CD1c-positive myeloid dendritic cell (primary cell): ENCODE measurements at regions not wholly inside any gene's neighbourhood (a gene's known extent, or its start where the extent isn't known, plus 50 kb on each side); places are given as distances from the start of the nearest gene placed in this dataset.

Experiments used
- DNase-seq: peaks from one replicate; pipeline ENCODE4 v3.0.0-alpha.2; 2016; ENCODE audit errors: extremely low spot score

- DNase-seq: no peak
Observed at GRCh38 chr4:20512985-20513384, 187.3 kb upstream of the PACRGL start.

GRCh38 chr4:20520901-20521300 lies 179.4 kb upstream of the PACRGL start:
- no peak for DNase-seq

GRCh38 chr4:20528508-20528907 lies 171.8 kb upstream of the PACRGL start:
- DNase-seq: no peak

DNA sequence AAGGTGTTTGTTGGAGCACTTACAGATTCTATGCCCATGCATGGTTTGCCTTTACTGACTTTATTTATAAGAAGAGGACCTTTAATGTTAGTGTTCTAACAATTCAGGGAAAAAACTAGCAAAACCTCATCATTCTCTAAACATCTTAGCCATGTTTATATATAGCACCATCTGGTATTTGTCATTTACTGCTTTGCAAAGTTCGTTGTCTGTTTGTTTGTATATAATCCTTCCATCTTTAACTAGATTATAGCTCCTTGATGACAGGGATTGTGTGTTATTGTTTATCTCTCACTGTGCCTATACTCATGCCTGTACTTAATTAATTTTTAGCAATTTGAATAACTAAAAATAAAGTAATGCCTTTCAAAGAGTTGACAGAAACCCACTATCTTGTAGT lies 170.6 kb upstream of the PACRGL start:
- DNase-seq: no peak

DNA sequence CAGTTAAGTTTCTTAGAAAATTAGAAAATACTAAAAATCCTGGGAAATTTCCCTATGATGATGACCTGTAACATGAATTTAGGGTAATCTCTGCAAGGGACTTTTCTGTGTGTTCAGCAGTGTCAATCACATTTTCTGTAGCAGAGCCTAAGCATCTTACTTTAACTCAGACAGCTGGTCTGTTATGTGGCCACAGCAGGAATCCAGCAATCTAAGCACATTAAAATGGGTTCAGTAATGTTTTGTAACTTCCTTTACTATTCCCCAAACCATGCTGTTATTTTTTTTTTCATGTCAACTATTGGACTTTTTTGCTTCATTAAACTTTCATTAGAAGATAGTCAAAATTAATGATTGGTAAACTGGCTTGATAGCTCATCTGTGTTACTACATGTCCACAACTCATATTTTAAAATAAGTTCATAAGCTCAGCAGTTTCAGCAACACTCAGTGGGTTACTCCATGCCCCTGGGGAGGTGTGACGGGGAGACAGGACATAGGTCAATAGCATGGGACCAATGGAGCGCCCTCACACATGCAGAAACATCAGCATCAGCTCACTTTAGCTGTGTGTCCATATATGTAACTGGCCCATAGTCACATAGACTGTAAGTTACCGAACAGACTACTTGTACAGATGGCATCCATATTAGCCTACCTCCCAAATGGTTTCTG lies 168.0 kb upstream of the PACRGL start:
- DNase-seq: no peak

- DNase-seq: no peak
Observed at GRCh38 chr4:20532871-20533870, 167.1 kb upstream of the PACRGL start.

- no peak for DNase-seq
Observed at GRCh38 chr4:20538905-20539304, 161.4 kb upstream of the PACRGL start.

GRCh38 chr4:20543131-20543530 lies 157.1 kb upstream of the PACRGL start:
- no peak for DNase-seq

GRCh38 chr4:20544645-20545044 lies 155.6 kb upstream of the PACRGL start:
- no peak for DNase-seq

DNA sequence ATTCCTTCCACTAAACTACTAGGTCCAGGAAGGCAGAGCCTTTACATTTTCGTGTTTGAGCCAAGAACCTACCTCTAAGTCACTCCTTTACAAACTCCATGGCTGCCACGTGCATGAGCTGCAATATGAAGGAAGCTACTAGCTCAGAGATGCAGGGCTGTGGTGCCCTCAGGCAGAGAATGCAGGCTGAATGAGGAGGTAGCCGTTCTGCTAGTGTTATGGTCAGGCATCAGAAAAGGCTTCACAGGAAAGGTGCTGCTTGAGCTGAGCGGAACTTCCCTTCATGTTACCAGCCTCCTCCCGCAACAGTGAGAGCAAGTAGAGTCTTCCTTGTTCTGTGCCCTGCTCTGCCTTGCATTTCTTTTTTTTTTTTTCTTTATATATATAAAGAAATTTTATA lies 148.3 kb upstream of the PACRGL start:
- no peak for DNase-seq

DNA sequence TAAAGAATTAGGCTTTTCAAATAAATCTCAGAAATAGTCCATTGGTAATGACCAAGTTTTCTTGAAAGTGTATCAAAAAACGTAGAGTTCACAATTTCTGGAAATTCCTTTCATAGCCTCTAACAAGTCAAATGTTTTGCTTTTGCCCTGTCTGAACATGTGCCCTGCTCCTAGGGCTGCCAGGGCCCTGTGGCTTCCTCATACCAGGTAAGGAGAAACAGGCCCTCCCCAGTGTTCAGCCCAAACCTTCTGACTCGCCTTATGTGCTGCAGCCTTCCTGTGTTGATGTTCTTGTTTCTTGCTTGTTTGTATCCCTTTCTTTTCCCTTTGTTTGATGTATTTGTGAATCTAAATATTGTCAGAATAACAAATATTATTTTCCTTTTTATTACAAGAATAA lies 146.1 kb upstream of the PACRGL start:
- no peak for DNase-seq

DNA sequence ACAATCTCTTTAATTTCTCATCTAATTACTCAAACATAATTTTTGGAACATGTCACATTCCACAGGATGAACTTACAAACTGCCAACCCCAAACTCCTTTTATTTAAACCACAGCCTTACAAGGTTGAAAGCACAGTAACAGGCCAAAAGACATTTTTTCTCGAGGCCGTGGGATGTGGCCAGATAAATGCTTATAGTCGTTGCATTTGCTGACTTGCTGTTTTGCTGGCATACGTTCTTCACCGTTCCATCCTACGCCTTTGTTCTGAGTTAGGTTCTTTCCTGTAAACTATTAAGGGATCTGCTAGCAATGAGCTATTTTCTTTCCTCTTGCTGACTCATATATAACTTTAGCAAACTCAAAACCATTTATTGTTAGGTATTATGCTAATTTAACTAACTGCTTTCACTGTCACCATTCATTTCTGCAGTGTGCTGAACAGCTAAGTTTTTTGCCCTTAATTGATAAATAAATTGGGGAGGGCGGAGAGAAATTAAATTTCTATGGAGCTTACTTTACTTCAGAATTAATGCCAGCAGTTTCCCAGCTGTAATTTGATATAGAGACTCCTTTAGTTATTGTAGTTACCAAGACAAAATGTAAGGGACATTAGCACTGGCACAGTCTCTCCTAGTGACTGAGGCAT lies 135.1 kb upstream of the PACRGL start:
- no peak for DNase-seq

GRCh38 chr4:20570981-20571715 lies 129.1 kb upstream of the PACRGL start:
- DNase-seq: peak; percentile 5

- DNase-seq: no peak
Observed at GRCh38 chr4:20572976-20573375, 127.3 kb upstream of the PACRGL start.

DNA sequence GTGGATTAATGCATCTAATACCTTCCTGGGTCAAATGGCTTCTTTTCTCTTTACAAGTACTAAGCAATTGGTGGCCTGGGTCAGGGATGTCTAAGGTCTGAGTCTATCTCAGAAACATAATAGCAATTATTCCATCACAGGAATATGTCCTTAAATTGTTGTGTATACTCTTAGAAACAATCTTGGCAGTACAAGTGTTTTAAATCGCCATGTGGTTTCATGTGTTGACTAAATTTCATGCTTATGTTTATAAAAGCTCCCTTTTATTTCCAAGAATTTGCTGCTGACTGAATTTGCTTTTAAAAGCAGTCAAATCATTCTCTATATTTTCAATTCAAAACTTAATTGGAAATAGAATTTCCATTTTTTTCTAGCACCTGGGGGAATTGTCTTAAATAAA lies 125.3 kb upstream of the PACRGL start:
- DNase-seq: no peak

- DNase-seq: no peak
Observed at GRCh38 chr4:20575486-20575885, 124.8 kb upstream of the PACRGL start.

DNA sequence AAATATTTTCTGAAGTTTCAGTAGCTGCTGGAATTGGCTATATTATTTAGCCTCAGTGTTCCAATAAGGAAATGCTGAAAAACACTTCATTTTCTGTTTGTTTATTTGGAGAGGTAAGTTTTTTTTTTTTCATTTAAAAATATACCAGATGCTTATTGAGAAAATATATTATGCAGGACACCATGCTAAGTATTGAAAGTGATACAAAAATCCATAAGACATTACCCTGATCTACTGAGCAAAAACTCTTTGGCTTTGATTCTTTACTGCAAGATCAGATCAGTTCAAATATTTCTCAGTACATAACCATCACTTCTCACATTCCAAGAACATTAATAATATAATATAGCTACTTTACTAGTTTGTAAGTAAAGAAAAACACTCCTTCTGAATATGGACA lies 123.4 kb upstream of the PACRGL start:
- no peak for DNase-seq

DNA sequence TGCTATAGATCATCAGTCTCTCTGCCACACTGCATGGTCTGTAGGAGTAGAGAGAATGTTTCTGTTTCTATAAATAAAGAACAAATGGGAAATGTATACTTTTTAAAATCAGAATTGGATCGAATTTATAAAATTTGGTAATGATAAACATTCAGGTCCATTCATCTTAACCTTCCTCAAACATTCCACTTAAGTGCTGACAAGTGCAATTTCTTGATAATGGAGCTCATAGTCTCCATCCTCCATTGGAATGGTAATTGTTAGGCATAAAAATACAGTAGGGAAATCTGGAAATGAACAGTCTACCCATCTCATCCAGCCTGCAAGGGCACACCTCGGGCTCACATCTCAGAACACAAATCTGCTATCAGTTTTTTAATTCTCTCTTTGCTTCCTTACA lies 122.6 kb upstream of the PACRGL start:
- no peak for DNase-seq

GRCh38 chr4:20580907-20581306 lies 119.4 kb upstream of the PACRGL start:
- DNase-seq: no peak

DNA sequence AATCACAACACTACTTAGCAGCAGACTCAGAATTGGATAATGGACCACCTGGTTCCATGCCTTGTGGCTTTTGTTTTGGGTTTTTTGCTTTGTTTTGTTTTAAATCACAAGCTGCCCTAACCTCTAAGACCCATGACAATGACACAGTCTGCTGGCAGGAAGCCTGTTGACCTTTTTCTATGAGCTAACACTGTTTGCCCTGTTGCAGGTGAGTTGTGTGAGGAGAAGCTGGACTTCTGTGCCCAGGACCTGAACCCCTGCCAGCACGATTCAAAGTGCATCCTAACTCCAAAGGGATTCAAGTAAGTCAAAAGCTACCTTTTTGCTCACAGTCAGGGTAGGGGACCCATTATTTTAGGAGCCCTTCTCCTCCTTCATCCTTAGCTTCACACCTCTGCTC lies 110.8 kb upstream of the PACRGL start:
- no peak for DNase-seq

DNA sequence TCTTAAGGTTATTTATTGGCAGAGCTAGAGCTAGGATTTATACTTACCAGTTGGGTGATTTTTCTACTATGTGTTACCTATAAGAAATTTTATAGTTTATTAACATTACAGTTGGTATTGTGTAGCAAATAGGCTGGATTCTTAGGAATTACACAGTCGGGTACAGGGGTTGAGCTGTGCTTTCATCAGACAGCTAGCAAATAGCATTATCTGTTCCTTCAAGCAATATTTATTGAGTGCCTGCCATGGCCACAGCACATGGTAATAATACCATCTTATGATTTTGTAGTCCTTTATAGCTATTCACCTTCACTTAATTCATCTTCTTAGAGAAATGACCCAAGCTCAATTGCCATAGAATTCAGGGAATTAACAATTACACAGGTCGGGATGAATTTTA lies 109.4 kb upstream of the PACRGL start:
- DNase-seq: no peak

DNA sequence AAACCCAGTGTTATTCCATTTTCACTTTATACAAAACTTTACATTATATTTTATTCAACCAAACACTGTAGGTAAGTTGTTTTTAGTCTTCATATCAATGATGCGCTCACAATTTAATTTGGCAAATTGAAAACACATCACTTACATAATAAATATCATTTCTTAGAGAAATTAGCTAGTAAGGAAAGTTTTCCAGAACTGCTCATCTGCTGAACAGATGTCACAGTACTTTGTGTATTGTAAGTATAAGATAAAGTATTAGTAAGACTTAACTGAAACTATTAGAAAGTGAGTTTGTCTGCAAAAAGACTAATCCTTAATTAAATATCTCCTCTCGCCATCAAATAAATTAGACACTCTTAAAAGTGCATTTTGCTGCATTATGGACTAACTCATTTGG lies 108.7 kb upstream of the PACRGL start:
- DNase-seq: no peak
